Stimulated activated CD4-positive, alpha-beta T cell treated with anti-CD3 and anti-CD28 coated beads, Interleukin-4, amount 100 ng/mL, for 4 hours (primary cell): ENCODE measurements at regions not wholly inside any gene's neighbourhood (a gene's known extent, or its start where the extent isn't known, plus 50 kb on each side); places are given as distances from the start of the nearest gene placed in this dataset.

Experiments
- DNase-seq, 2 experiments: peaks; one replicate each; pipeline ENCODE4 v3.0.0-alpha.2; 2020

- DNase-seq: no peak
Observed at GRCh38 chr2:2866459-2866858, 511.2 kb downstream of the EIPR1 start.

DNA sequence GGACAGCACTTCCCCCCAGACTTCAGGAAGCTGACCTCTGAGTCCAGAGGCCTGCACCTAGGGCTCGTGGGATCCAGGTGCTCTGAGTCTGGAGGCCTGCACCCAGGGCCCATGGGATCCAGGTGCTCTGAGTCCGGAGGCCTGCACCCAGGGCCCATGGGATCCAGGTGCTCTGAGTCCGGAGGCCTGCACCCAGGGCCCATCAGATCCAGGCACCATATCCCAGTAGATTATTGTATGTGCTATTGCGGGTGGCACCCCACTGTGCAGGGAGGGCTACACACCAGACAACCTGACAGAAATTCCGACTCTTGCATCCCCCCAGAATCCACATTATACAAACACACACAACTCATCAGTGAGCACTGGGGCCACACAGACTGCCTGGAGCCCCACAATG is 515.2 kb downstream of the EIPR1 start:
- DNase-seq: no peak

- no peak for DNase-seq
Observed at GRCh38 chr2:2861666-2862240, 515.9 kb downstream of the EIPR1 start.

DNA sequence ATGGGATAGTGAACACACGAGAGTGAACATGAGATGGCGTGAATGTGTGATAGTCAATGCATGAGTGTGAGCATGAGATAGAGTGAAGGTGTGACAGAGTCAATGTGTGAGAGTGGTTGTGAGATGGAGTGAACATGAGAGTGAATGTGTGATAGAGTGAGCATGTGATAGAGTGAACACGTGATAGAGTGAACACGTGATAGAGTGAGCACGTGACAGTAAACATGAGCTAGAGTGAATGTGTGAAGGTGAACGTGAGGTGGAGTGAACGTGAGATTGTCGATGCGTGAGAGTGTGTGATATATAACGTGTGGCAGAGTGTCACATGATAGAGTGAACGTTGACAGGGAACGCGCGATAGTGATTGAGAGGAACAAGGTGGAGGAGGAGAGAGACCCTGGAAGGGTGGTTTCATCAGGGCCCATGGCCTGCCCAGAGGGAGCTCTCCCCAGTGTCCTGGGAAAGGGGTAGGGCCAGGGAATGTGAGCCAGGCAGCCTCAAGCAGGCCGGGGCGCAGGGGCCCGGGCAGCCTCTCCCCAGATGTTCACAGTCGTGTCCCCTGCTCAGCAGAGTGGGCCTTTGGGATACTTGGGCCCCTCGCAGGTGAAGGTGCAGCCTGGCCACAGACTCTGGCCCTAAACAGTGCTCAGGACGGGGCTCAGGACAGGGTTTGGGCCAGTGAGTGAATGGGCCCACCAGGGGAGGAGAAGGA is 516.9 kb downstream of the EIPR1 start:
- no peak for DNase-seq

DNA sequence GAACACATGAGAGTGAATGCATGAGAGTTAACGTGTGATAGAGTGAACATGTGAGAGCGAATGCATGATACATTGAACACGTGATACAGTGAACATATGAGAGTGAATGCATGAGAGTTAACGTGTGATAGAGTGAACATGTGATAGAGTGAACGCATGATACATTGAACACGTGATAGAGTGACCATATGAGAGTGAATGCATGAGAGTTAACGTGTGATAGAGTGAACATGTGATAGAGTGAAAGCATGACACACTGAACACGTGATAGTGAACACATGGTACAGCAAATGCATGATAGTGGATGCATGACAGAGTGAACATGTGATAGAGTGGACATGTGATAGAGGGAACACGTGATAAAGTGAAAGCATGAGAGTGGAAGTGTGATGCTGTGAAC is 517.9 kb downstream of the EIPR1 start:
- DNase-seq: no peak

GRCh38 chr2:2859164-2859563 is 518.5 kb downstream of the EIPR1 start:
- no peak for DNase-seq

GRCh38 chr2:2856723-2857415 is 520.7 kb downstream of the EIPR1 start:
- no peak for DNase-seq

- no peak for DNase-seq
Observed at GRCh38 chr2:2855297-2855696, 522.3 kb downstream of the EIPR1 start.

DNA sequence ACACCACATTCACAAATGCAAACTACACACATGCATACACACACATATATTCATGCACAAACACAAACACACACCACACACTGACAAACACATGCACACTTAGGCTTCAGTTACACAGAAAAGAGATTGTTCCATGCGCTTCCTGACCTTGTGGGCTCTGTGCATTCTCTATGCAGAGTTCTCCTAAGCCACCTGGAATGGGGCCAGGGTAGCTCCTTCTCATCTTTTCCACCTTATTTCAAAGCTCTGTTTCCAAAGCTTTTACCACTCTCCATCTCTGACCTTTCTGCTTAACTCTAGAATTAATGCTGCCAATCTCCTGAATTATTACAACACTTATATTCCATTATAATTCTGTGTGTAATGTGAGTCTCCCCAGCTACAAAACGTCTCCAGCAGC is 522.3 kb upstream of the MYT1L start:
- DNase-seq: no peak

- DNase-seq: no peak
Observed at GRCh38 chr2:2851806-2852777, 521.0 kb upstream of the MYT1L start.

DNA sequence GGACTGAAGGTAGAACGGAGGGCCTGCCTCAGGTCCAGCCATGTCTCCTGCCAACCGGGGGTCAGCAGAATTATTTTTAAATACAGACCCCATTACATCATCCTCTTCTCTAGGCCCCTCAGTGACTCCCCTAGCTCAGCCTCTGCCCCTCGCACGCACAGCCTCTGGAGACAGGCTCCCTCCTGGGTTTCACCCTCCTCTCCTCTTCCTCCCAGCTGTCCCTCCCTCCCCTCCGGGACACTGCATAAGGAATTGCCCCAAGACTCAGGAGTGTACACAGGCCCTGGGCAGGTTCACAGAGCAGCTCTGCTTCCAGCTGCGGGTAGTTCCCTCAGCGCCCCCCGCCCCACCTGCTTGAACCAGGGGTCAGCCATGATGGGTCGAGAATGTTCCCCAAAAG is 520.2 kb upstream of the MYT1L start:
- DNase-seq: no peak

DNA sequence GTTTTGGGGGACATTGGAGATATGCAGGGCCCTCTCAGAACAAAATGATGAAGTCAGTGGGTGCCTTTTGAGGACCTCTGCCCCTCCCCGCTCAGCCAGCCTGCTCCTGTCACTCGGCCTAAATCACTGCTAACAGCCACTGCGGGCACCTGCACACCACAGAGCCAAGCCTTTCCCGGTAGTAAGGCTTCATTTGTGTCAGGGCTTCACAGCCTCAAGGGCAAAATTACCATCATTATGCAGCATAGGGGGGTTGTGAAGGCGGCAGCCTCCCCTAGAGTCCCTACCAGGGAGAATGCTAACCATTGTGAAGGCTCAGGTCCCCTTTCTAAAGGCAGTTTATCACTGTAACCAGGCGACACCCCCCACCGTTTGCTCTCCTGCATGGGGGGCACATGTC is 519.8 kb upstream of the MYT1L start:
- no peak for DNase-seq

GRCh38 chr2:2850218-2850755 is 519.2 kb upstream of the MYT1L start:
- no peak for DNase-seq

GRCh38 chr2:2849464-2850217 is 518.6 kb upstream of the MYT1L start:
- no peak for DNase-seq

DNA sequence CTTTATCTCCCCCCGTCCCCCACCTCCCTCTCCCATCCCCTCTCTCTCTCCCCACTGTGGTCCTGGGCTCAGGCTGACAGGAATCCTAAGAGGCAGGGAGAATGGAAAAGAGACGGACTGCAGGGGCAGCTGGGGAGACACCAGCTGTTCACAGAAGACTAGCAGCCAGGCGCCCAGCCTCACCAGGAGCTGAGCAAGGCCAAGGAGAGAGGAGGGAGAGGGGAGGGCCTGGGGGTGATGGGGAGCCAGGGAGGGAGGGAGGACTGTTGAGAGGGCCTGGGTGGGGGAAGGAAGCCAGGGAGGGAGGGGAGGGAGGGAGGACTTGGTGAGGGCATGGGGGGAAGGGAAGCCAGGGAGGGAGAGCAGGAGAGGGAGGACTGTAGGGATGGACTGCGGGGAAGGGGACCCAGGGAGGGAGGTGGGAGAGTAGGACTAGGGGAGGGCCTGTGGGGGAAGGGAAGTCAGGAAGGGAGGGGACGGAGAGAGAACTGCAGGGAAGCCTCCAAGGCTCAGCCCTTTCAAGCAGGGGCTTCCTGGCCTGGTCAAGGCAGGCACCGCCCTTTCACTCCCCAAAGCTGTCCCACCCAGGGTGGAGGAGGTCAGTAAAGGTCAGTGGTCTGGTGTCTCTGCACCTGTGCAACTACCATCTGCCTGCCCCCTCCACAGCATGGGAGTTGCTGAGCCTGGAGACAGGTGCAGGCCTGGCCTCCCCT is 517.7 kb upstream of the MYT1L start:
- DNase-seq: no peak

DNA sequence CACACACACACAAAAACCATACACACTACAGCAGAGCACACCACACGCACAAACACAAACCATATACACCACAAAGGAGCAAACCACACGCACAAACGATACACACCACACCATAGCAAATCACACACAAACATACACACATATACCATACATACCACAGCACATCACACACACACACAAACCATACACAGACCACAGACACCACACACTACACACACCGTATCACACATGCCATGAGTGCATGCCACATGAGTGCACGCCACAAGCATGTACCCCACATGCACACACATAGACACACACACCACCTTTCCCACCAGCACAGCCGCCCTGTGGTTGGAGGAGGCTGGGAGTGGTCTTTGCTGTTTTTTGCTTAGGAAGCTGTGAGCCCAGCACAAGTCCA is 517.1 kb upstream of the MYT1L start:
- no peak for DNase-seq

- no peak for DNase-seq
Observed at GRCh38 chr2:2847209-2847676, 516.2 kb upstream of the MYT1L start.

GRCh38 chr2:2846332-2847208 is 515.5 kb upstream of the MYT1L start:
- DNase-seq: no peak

DNA sequence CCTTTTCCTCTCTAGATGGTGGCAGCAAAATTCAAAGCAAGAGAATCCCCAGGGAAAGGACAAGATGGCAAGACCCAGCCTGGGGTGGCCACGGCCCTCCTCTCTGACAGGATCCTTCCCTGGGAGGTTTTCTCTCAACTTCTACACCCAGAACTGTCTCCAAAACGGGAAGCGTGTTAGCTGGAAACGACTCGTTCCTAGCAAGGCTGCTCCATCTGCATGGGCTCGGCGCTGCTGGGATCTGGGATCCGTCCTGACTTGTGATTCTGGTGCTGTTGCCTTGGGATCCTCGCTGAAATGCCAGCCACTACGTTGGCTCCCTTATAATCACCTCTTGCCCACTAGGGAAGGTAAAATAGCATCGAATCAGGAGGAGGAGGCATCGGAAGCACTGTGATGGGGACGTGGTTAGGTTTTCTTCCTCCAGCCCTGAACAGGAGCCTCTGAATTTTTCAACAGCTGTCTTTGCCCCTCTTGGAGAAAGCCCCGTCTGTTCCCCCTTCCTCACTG is 514.8 kb upstream of the MYT1L start:
- DNase-seq: no peak

GRCh38 chr2:2845267-2845666 is 514.2 kb upstream of the MYT1L start:
- DNase-seq: no peak
